ENCODE measurements at regions not wholly inside any gene's neighbourhood (a gene's known extent, or its start where the extent isn't known, plus 50 kb on each side); places are given as distances from the start of the nearest gene placed in this dataset.

- no peak for DNase-seq
These were observed 236.6 kb upstream of the GJB5 start for GRCh38 chr1:34518146-34518699.

GRCh38 chr1:34520111-34520510 lies 234.7 kb upstream of the GJB5 start:
- DNase-seq, result no peak

- no peak for DNase-seq
These were observed 230.1 kb upstream of the GJB5 start for GRCh38 chr1:34524783-34525182.

DNA sequence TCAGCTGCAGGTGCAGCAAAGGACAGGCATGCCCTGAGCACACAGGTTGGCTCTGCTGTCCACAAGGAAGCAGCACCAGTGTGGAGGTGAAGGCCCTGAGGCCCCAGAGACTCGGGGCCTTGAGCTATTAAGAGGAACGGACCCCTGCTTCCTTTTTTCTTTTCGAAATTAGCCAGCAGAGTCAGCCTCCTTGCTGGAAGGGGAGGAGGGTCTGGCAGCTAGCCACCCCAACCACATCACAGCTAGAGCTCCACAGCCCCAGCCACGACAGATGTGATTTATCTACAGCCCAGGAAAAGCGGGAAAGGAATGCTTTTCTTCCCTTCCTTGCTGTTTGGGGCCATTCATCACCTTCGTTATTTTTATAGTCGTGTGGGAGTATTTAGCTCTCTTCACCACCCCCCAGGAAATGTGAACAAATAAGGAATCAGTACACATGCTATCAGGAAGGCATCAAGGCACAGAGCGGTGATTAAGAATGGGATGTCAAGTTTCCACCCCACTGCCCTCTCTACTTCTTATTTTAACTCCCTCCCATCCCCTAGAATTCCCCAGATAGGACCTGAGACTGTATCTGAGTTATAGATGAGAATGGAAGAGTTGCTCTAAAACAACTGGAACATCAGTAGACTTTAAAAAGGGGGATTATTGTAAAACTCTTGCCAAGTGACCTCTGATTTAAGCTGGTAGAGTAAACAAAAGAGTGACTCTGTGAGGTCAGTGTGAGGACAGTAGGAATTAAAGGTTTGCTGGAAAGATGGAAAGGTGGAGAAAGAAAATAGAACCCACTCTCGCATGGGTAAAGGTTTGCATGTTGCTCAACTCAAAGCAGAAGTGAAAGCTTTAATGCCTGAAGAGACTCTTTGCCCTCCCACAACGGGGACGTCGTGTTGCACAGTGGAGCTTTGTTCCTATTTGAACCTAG lies 224.7 kb upstream of the GJB5 start:
- DNase-seq, result no peak

GRCh38 chr1:34532113-34532512 lies 222.7 kb upstream of the GJB5 start:
- no peak for DNase-seq

- no peak for DNase-seq
These were observed 216.4 kb upstream of the GJB5 start for GRCh38 chr1:34538481-34538880.

DNA sequence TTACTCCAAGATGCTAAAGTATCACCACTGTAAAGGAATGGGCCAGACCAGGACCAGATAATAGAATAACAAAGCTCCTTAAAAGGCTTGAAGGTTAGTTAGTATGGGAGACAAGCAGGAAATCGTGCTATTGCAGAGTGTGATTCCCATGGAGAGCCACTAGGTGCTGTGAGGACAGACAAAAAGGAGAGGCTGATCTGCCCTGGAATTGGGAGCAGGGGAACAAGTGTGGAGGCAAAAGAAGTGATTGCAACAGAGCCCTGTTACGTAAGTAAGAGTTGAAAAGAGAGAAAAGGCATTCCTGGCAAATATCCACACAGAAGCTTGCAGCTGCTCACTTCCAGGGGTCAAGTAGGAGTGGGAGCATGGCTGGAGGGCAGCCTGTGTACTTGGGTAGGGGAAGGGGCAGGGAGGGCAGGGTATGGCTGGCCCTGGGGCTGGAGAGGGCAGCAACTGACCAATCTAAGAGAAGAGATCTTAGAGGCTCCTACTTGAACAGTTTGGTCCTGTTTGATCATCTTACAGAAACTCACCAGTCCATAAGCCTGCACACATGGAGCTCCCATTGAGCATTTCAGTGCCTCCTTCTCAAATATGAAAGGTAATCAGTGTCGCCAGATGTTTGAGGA lies 207.7 kb upstream of the GJB5 start:
- no peak for DNase-seq

GRCh38 chr1:34549199-34549598 lies 205.6 kb upstream of the GJB5 start:
- DNase-seq, result peak; percentile 7

GRCh38 chr1:34578306-34578705 lies 176.5 kb upstream of the GJB5 start:
- no peak for DNase-seq

DNA sequence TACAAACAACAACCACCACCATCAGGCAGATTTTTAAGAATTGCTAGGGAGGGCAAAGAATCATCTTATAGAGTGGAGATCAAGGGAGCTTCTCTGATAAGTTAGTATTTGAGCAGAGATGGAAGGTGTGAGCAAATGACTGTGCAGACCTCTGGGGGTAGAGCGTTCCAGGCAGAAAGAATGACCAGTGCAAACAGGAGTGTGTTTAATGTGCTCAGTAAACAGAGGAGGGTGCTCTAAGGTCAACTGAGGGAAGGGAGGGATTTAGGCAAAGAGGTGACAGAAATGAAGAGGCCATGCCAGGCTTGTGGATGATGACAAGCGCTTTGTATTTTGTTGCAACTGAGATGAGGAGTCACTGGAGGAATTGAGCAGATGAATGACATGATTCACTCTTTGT lies 172.5 kb upstream of the GJB5 start:
- no peak for DNase-seq

GRCh38 chr1:34587761-34588160 lies 167.1 kb upstream of the GJB5 start:
- DNase-seq, result no peak

GRCh38 chr1:34590211-34590623 lies 164.6 kb upstream of the GJB5 start:
- no peak for DNase-seq

- DNase-seq, result no peak
These were observed 162.9 kb upstream of the GJB5 start for GRCh38 chr1:34591751-34592629.

DNA sequence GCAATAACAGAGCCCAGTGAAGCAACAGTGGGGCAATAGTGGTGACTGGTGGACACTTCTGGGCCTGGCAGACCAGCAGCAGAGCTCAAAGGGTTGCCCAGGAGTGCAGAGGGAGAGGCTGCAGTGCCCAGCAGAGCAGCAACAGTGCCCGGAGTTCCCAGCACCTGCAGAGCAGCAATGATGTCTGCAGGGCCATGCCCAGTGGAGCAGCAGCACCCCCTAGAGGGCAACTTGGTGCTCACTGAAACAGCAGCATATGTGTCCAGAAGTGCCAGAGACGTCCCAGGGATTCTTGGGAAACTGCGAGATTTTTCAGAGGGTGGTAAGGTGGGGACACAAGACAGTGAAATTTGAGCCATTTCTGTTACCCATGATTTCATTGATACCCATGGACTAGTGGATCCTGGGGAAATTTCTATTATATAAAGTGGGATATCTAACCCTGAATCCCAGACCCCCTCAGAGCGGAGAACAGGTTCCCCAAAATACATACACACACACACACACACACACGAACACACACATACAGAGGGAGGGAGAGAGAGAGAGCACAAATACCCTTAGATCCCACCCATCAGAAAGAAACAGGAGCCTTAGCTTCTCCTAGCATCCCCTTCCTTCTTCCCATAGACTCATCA lies 156.9 kb upstream of the GJB5 start:
- peak; percentile 74 for DNase-seq

- no peak for DNase-seq
These were observed 151.9 kb upstream of the GJB5 start for GRCh38 chr1:34602907-34603306.

GRCh38 chr1:34603594-34603993 lies 151.3 kb upstream of the GJB5 start:
- no peak for DNase-seq

- no peak for DNase-seq
These were observed 148.3 kb upstream of the GJB5 start for GRCh38 chr1:34606504-34606903.

DNA sequence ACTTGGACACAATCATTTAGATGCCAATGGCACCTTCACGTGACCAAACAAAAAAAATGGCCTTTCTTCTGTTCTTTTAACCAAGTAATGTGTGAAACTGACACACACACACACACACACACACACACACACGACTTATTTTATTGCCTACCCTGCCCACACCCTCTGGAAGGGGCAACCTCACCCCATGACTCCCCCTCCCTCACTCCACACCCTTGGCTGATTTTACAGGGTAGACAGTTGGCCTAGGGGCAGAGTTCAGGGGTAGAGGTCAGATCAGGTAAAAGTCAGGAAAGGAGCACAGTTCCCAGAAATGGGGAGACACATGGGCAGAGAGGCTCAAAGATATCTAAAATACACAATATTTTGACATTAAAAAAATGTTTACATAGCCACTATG lies 144.8 kb upstream of the GJB5 start:
- DNase-seq, result no peak

- no peak for DNase-seq
These were observed 143.3 kb upstream of the GJB5 start for GRCh38 chr1:34611571-34611970.

DNA sequence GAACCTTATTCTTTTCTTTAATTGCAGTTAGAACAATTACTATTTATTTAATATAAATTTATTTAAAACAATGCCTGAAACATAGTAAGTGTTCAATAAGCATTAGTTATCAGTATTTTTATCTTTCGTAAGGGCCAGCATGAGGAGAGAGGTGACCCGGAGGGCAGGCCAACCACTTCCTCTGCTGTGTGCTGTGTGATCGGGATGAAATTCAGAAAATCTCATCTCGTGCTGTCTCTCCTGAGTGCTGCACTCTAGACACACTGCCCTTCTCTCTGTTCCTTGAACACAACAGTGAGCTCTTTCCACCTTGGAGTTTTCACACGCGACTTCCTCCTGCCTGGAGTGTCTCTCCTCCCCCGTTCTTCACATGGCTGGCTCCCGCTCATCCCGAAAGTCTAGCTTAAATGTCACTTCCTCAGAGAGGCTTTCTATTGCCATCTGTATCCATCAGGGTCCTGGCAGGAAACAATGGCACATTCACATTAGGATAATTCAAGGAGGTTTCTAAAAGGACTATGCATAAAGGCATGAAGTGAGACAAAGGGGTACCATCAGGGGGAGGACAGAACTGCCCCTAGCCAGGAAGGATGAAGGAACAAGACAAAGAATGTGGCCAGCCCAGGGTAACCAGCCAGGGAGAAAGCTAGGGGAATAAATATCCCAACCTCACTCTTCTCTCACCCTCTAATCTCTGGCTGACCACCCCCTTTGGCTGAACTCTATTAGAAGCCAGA lies 142.6 kb upstream of the GJB5 start:
- DNase-seq, result no peak

GRCh38 chr1:34617321-34618118 lies 137.3 kb upstream of the GJB5 start:
- no peak for DNase-seq

Measured in activated CD4-positive, alpha-beta T cell treated with anti-CD3 and anti-CD28 coated beads, Interleukin-10, Interleukin-2, amounts not matched to agents 100 ng/mL and 50 ng/mL, durations not matched to agents 16 hours and 8 hours (primary cell).